ENCODE measurements at regions not wholly inside any gene's neighbourhood (a gene's known extent, or its start where the extent isn't known, plus 50 kb on each side); places are given as distances from the start of the nearest gene placed in this dataset.
A peak's percentile ranks its signal among the peaks of the same experiment; 100 is the strongest.

DNA sequence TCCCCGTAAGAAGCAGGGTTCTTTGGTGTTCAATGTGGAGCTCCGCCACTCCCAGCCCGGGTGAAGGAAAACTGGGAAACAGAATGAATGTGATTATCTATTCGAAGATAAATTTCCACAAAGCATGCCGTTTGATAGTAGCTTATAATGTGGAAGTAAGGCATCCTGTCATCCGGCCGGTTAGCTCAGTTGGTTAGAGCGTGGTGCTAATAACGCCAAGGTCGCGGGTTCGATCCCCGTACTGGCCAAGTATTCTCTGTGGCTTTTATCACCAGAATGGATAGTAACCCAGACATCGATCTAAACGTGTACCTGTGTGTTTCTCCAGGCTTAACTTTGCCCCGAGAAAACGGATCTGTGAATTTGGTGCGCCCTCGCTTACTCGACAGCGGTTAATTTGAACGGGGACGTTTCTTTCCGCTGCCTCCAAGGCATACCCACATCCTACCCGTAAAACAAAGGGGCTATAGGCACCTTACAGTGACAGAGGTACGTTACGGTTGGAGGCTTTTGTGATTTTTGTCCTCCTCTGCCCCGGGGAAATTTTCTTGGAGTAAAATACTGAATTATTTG, 215.2 kb upstream of the ZNF184 start:
- peak overlapping the region in 3 of 4 donors; percentile 64 to 67 (median 65) for H3K27ac ChIP-seq
- H3K4me1 ChIP-seq = peaks cover 0 to 16% (median 0%) of the 10 kb centered on the region in 3 donors
- 0 to 2% methylated on average over 12 to 17 of the region's 28 CpGs for WGBS, 2 donors (ENCODE audit: low coverage in 1 of 2)
- H3K4me3 ChIP-seq = peak overlapping the region; percentile 25 to 54
- TF ChIP-seq POLR2AphosphoS5 (IDR thresholded peaks at IDR 0.05) = no peak
- no peak for TF ChIP-seq EP300 (IDR thresholded peaks at IDR 0.05)
- TF ChIP-seq, protein P1, sequence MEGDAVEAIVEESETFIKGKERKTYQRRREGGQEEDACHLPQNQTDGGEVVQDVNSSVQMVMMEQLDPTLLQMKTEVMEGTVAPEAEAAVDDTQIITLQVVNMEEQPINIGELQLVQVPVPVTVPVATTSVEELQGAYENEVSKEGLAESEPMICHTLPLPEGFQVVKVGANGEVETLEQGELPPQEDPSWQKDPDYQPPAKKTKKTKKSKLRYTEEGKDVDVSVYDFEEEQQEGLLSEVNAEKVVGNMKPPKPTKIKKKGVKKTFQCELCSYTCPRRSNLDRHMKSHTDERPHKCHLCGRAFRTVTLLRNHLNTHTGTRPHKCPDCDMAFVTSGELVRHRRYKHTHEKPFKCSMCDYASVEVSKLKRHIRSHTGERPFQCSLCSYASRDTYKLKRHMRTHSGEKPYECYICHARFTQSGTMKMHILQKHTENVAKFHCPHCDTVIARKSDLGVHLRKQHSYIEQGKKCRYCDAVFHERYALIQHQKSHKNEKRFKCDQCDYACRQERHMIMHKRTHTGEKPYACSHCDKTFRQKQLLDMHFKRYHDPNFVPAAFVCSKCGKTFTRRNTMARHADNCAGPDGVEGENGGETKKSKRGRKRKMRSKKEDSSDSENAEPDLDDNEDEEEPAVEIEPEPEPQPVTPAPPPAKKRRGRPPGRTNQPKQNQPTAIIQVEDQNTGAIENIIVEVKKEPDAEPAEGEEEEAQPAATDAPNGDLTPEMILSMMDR (IDR thresholded peaks at IDR 0.05) = no peak
- no peak for TF ChIP-seq POLR2A (IDR thresholded peaks at IDR 0.05)
- no peaks in the 10 kb centered on the region for H3K36me3 ChIP-seq
- H3K9me3 ChIP-seq = peaks cover 0 to 14% (median 0%) of the 10 kb centered on the region in 3 donors
- H3K27me3 ChIP-seq = peaks cover 21% of the 10 kb centered on the region
- ATAC-seq = peak; percentile 87

DNA sequence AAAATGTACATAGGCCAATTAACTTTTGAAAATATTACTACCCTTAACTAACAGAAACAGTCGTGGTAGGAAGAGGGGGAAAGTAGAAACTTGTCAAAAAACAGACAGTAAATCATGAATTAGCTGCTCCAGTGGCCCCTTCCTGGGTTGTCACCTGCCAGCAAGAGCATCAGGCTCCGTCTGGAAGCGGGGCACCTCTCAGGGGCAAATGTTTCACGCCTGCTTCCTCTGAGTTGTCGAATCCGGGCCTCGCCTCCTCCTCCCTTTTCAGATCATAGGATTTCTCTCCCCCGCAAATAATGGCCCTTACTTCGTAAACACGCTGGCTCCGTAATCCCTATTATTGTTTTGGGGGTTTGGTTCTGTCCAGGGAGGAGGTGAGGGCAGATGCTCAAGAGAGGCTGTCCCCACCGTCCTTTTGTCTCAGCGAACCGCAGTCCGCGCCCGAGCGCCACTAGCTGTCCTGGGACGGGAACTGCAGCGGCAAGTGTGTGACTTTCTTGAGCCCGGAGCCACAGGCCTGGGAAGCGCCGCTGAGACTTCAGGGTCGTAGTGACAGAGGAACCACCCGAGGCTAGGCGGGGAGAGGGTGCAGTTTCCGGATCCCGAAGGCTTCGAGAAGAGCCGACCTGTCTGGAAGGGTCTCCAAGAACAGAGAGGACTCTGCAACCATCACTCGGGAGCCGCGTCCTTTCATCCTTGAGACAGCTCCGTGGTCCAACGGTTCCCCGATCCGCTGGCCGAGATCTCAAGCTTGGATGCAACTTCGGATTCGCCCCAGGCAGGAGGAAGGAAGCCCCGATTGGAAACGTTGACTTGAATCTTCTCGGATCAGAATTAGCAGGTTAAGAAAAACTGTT, 214.5 kb upstream of the ZNF184 start:
- Histone ChIP-seq H3K4me1 (peaks cover 0 to 16% (median 0%) of the 10 kb centered on the region in 3 donors), H3K9me3 (peaks cover 0 to 14% (median 0%) of the 10 kb centered on the region in 3 donors), H3K27ac (peak overlapping the region in 3 of 4 donors; percentile 64 to 67 (median 65)), H3K36me3 (no peaks in the 10 kb centered on the region), H3K4me3 (peak overlapping the region; percentile 25 to 54), H3K27me3 (peaks cover 21% of the 10 kb centered on the region)
- ATAC-seq = peak; percentile 67
- TF ChIP-seq, protein P1 (IDR thresholded peaks at IDR 0.05) = peak in 2 of 4 experiments; percentile 10 to 58
- no peak for TF ChIP-seq POLR2A (IDR thresholded peaks at IDR 0.05)
- no peak for TF ChIP-seq EP300 (IDR thresholded peaks at IDR 0.05)
- TF ChIP-seq POLR2AphosphoS5 (IDR thresholded peaks at IDR 0.05) = no peak
- 6 to 11% methylated on average over 12 to 14 of the region's 43 CpGs for WGBS, 2 donors (ENCODE audit: low coverage in 1 of 2)

DNA sequence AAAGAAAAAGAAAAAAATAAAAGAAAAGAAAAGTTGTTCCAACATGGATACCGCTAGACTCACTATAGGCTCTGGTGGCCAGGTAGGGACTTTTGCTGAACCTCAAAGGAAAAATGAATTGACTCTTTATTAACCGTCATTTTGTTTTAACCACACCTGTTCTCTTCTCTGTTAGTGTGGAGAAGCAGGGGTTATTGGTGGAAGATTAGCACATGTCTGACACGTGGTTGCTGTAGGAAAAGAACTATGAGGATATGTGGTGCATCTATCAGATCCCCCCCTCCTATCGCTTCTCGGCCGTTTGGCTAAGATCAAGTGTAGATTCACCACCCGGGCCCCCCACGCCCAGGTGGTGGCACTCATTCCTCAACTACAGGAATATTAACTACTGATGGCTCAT, 212.4 kb upstream of the ZNF184 start:
- 76 to 83% methylated on average over 3 to 5 of the region's 8 CpGs for WGBS, 2 donors (ENCODE audit: low coverage in 1 of 2)
- Histone ChIP-seq H3K9me3 (peaks cover 0 to 27% (median 0%) of the 10 kb centered on the region in 3 donors), H3K36me3 (no peaks in the 10 kb centered on the region), H3K27me3 (peaks cover 37% of the 10 kb centered on the region), H3K27ac (no peak overlapping the region), H3K4me3 (no peak overlapping the region), H3K4me1 (peaks cover 0 to 16% (median 0%) of the 10 kb centered on the region in 3 donors)
- ATAC-seq = no peak
- no peak for TF ChIP-seq POLR2A (IDR thresholded peaks at IDR 0.05)
- TF ChIP-seq EP300 (IDR thresholded peaks at IDR 0.05) = no peak
- TF ChIP-seq POLR2AphosphoS5 (IDR thresholded peaks at IDR 0.05) = no peak
- TF ChIP-seq, protein P1 (IDR thresholded peaks at IDR 0.05) = no peak

DNA sequence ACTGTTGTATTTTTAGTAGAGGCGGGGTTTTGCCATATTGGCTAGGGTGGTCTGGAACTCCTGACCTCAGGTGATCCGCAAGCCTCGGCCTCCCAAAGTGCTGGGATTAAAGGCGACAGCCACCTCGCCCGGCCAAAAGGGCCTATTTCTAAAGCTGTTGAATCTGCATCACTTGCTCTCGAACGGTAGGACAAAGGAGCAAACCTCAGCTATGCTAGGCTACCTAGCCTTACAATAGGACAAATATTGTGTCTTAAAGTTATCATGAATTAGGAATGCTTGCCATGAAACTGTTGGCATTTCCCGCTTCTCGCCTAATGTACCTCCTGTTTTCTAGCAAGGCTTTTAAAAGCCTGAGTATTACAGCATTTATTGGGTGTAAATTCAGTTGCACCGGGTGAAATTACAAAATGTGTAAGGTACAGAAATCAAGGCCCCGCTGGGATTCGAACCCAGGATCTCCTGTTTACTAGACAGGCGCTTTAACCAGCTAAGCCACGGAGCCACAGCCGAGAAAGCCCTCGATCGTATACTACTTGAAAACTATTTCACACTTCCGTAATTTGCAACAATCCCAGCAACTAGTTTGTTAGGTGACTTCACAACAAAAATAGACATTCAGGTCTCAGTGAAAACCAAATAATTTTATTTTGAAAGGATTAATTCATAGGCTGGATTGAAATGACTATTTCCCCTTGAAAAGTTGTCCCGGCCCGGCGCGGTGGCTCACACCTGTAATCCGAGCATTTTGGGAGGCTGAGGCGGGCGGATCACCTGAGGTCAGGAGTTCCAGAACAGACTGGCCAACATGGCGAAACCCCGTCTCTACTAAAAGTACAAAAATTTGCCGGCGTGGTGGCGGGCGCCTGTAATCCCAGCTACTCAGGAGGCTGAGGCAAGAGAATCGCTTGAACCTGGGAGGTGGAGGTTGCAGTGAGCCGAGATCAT, 211.6 kb upstream of the ZNF184 start:
- Histone ChIP-seq H3K9me3 (peaks cover 0 to 31% (median 0%) of the 10 kb centered on the region in 3 donors), H3K27ac (no peak overlapping the region), H3K27me3 (peaks cover 45% of the 10 kb centered on the region), H3K4me3 (no peak overlapping the region), H3K4me1 (peaks cover 0 to 16% (median 0%) of the 10 kb centered on the region in 3 donors), H3K36me3 (no peaks in the 10 kb centered on the region)
- 12 to 37% methylated on average over 13 to 26 of the region's 34 CpGs for WGBS, 2 donors (ENCODE audit: low coverage in 1 of 2)
- TF ChIP-seq, protein P1 (IDR thresholded peaks at IDR 0.05) = no peak
- no peak for TF ChIP-seq POLR2AphosphoS5 (IDR thresholded peaks at IDR 0.05)
- no peak for TF ChIP-seq EP300 (IDR thresholded peaks at IDR 0.05)
- TF ChIP-seq POLR2A (IDR thresholded peaks at IDR 0.05) = no peak
- ATAC-seq = no peak

Data from gastroesophageal sphincter (tissue), 4 donors.